ENCODE measurements at regions not wholly inside any gene's neighbourhood (a gene's known extent, or its start where the extent isn't known, plus 50 kb on each side); places are given as distances from the start of the nearest gene placed in this dataset.

DNA sequence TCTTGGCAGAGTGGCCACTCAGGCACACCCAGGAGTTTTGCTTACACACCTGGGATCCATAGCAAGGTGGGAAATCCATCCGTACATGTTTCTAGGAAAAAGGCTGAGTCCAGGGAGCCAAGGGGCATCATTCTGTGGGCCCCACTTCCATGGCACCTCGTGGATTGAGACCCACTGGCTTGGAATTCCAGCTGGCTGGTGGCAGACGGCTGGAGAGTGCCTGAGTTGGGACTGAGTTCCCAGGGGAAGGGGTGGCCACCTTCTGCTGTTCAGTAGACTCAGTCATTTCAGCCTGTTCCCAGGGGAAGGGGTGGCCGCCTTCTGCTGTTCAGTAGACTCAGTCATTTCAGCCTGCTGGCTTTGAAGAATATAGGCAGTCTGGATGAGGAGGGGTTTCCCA lies 366.0 kb upstream of the GRIA3 start:
- TF ChIP-seq SMARCA5 (IDR thresholded peaks at IDR 0.05) (no peak), CREB1 (IDR thresholded peaks at IDR 0.05; ENCODE audit: low read depth) (no peak)

All from GM12878 (cell line).